ENCODE measurements at regions not wholly inside any gene's neighbourhood (a gene's known extent, or its start where the extent isn't known, plus 50 kb on each side); places are given as distances from the start of the nearest gene placed in this dataset.
A peak's percentile ranks its signal among the peaks of the same experiment; 100 is the strongest.

DNA sequence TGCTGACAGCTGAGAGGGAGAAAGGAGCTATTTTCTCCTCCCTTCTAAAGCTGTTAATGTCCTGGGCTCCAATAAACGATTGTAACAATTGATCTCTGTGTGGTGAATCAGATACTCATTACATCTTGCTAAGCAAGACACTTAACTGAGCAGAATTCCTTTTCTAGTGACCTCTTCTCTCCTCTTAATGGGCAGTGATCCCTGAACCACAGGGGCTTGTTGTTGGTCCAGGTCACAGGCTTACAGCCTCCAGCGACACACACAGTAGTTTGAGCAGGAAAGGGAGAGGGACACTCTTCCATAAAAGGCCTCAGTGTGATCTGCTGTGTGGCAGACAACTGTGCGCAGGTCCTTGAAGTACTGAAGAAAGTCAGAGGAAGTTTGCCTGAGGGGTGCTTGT lies 58.5 kb upstream of the MYO10 start:
- peak overlapping the region; percentile 63 to 92 for H2BK12ac ChIP-seq (ENCODE audit: low read length in 2 of 2)
- no peaks in the 10 kb centered on the region for H3K36me3 ChIP-seq (ENCODE audit: control insufficient read depth in 1 of 2, insufficient read depth in 2 of 2, low read depth in 1 of 2, low read length in 2 of 2)
- H4K8ac ChIP-seq (ENCODE audit: low read length) = peak overlapping the region; percentile 90
- H2AK5ac ChIP-seq (ENCODE audit: low read length, severe bottlenecking) = no peak overlapping the region
- H2AFZ ChIP-seq (ENCODE audit: low read depth, low read length) = peak overlapping the region; percentile 76
- no peak overlapping the region for H2BK5ac ChIP-seq (ENCODE audit: low read depth, low read length, poor library complexity, severe bottlenecking)
- H3K27ac ChIP-seq (ENCODE audit: low read length, poor library complexity, severe bottlenecking) = no peak overlapping the region
- H3K79me1 ChIP-seq (replicated peaks; ENCODE audit: low read length, poor library complexity, severe bottlenecking) = no peaks in the 10 kb centered on the region
- peak overlapping the region; percentile 72 for H4K91ac ChIP-seq (ENCODE audit: low read length)
- peak overlapping the region; percentile 73 for H2BK120ac ChIP-seq (ENCODE audit: low read depth, low read length)
- H3K4ac ChIP-seq (ENCODE audit: low read depth in 1 of 2, low read length in 2 of 2) = peak overlapping the region; percentile 54
- WGBS = 19% methylated on average over 3 of the region's 3 CpGs
- no peaks in the 10 kb centered on the region for H3K9me3 ChIP-seq (ENCODE audit: control insufficient read depth, low read length)
- H2BK15ac ChIP-seq (ENCODE audit: low read depth, poor library complexity, severe bottlenecking) = peak overlapping the region; percentile 68
- H3K27me3 ChIP-seq (ENCODE audit: control insufficient read depth in 1 of 2, insufficient read depth in 1 of 2, low read length in 2 of 2) = no peaks in the 10 kb centered on the region
- H3K4me3 ChIP-seq (ENCODE audit: insufficient read depth in 1 of 2, low read depth in 1 of 2, low read length in 2 of 2) = no peak overlapping the region
- H3K23ac ChIP-seq (ENCODE audit: low read length in 2 of 2) = no peak overlapping the region
- H3K18ac ChIP-seq (ENCODE audit: low read depth in 1 of 2, low read length in 2 of 2) = peak overlapping the region; percentile 86 to 95
- DNase-seq = no peak
- H3K9ac ChIP-seq (ENCODE audit: low read length) = no peak overlapping the region
- no peak overlapping the region for H3K4me2 ChIP-seq (ENCODE audit: low read length, poor library complexity, severe bottlenecking)
- peaks cover 4% of the 10 kb centered on the region for H3K4me1 ChIP-seq (ENCODE audit: control insufficient read depth, insufficient read depth, low read depth, low read length)
- H3K14ac ChIP-seq (ENCODE audit: low read length in 2 of 2) = no peak overlapping the region

DNA sequence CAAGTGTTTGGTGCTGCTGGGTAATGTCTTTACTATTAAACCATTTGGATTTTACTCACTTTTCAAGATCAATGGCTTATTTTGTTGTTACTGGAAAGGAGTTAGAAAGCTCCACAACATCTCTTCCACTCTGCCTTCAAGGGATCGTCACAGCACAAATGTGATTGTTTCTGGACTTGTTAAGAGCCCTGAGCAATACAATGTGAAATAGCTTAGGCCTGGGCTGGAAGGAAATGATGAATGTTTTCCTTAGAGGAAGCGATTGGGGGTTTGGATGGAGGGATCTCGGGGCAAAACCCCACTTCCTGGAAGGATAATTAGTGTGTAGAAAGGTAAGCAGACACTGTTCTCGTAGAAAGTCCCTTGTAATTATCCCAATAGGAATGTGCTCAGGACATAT lies 59.3 kb upstream of the MYO10 start:
- H3K23ac ChIP-seq (ENCODE audit: low read length in 2 of 2) = no peak overlapping the region
- no peaks in the 10 kb centered on the region for H3K79me1 ChIP-seq (replicated peaks; ENCODE audit: low read length, poor library complexity, severe bottlenecking)
- 22% methylated on average over 3 of the region's 4 CpGs for WGBS
- no peak overlapping the region for H2AK5ac ChIP-seq (ENCODE audit: low read length, severe bottlenecking)
- no peaks in the 10 kb centered on the region for H3K27me3 ChIP-seq (ENCODE audit: control insufficient read depth in 1 of 2, insufficient read depth in 1 of 2, low read length in 2 of 2)
- H3K4me3 ChIP-seq (ENCODE audit: insufficient read depth in 1 of 2, low read depth in 1 of 2, low read length in 2 of 2) = no peak overlapping the region
- no peak overlapping the region for H3K14ac ChIP-seq (ENCODE audit: low read length in 2 of 2)
- no peaks in the 10 kb centered on the region for H3K9me3 ChIP-seq (ENCODE audit: control insufficient read depth, low read length)
- no peak overlapping the region for H4K91ac ChIP-seq (ENCODE audit: low read length)
- peak overlapping the region in 1 of 2 experiments; percentile 82 for H3K4ac ChIP-seq (ENCODE audit: low read depth in 1 of 2, low read length in 2 of 2)
- H2BK12ac ChIP-seq (ENCODE audit: low read length in 2 of 2) = peak overlapping the region in 1 of 2 experiments; percentile 63
- no peak overlapping the region for H4K8ac ChIP-seq (ENCODE audit: low read length)
- no peak overlapping the region for H3K27ac ChIP-seq (ENCODE audit: low read length, poor library complexity, severe bottlenecking)
- no peak overlapping the region for H2BK5ac ChIP-seq (ENCODE audit: low read depth, low read length, poor library complexity, severe bottlenecking)
- no peak overlapping the region for H2AFZ ChIP-seq (ENCODE audit: low read depth, low read length)
- no peak overlapping the region for H2BK15ac ChIP-seq (ENCODE audit: low read depth, poor library complexity, severe bottlenecking)
- no peak for DNase-seq
- no peaks in the 10 kb centered on the region for H3K36me3 ChIP-seq (ENCODE audit: control insufficient read depth in 1 of 2, insufficient read depth in 2 of 2, low read depth in 1 of 2, low read length in 2 of 2)
- H3K18ac ChIP-seq (ENCODE audit: low read depth in 1 of 2, low read length in 2 of 2) = peak overlapping the region; percentile 34 to 66
- H3K4me1 ChIP-seq (ENCODE audit: control insufficient read depth, insufficient read depth, low read depth, low read length) = peaks cover 4% of the 10 kb centered on the region
- H3K9ac ChIP-seq (ENCODE audit: low read length) = no peak overlapping the region
- H3K4me2 ChIP-seq (ENCODE audit: low read length, poor library complexity, severe bottlenecking) = no peak overlapping the region
- H2BK120ac ChIP-seq (ENCODE audit: low read depth, low read length) = no peak overlapping the region

DNA sequence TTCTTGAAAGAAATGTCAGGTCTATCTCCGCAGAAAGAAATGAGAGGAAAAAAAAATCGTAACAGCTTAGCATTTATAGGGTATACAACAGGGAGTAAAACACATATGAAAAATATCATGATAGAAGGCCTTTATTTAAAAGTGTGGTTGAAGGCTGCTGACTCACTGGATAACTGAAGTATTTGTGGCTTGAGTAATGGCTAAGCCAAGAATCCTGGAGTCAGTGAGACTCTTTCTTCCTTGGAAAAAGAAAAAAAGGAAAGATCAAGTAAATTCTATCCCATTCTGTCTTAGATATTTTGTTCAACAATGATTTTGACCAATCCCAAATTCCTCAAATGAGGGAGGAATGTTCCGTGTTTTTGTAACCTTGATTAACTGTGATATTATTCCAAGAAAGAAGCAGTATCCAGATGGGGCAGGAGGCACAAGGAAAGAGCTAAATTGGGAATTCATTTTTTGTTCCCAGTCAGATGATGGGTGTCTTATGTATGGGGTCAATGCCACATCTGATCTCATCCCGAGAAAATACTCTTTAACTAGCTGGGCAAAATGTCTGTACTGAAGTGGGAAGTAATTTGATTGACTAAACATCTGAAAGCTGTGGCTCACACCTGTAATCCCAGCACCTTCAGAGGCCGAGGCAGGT lies 64.3 kb upstream of the MYO10 start:
- H2AK5ac ChIP-seq (ENCODE audit: low read length, severe bottlenecking) = no peak overlapping the region
- DNase-seq = peak; percentile 96
- H3K27me3 ChIP-seq (ENCODE audit: control insufficient read depth in 1 of 2, insufficient read depth in 1 of 2, low read length in 2 of 2) = no peaks in the 10 kb centered on the region
- H3K4me3 ChIP-seq (ENCODE audit: insufficient read depth in 1 of 2, low read depth in 1 of 2, low read length in 2 of 2) = peak overlapping the region in 1 of 2 experiments; percentile 46
- no peak overlapping the region for H2AFZ ChIP-seq (ENCODE audit: low read depth, low read length)
- H3K9me3 ChIP-seq (ENCODE audit: control insufficient read depth, low read length) = no peaks in the 10 kb centered on the region
- peak overlapping the region; percentile 85 for H3K27ac ChIP-seq (ENCODE audit: low read length, poor library complexity, severe bottlenecking)
- no peak overlapping the region for H2BK120ac ChIP-seq (ENCODE audit: low read depth, low read length)
- WGBS = 21% methylated on average over 4 of the region's 5 CpGs
- no peaks in the 10 kb centered on the region for H3K36me3 ChIP-seq (ENCODE audit: control insufficient read depth in 1 of 2, insufficient read depth in 2 of 2, low read depth in 1 of 2, low read length in 2 of 2)
- peak overlapping the region in 1 of 2 experiments; percentile 59 for H2BK12ac ChIP-seq (ENCODE audit: low read length in 2 of 2)
- no peak overlapping the region for H3K14ac ChIP-seq (ENCODE audit: low read length in 2 of 2)
- H3K4me1 ChIP-seq (ENCODE audit: control insufficient read depth, insufficient read depth, low read depth, low read length) = peaks cover 3% of the 10 kb centered on the region
- peak overlapping the region; percentile 80 for H3K9ac ChIP-seq (ENCODE audit: low read length)
- H4K8ac ChIP-seq (ENCODE audit: low read length) = no peak overlapping the region
- H3K79me1 ChIP-seq (replicated peaks; ENCODE audit: low read length, poor library complexity, severe bottlenecking) = no peaks in the 10 kb centered on the region
- H3K4ac ChIP-seq (ENCODE audit: low read depth in 1 of 2, low read length in 2 of 2) = peak overlapping the region; percentile 26 to 35
- no peak overlapping the region for H4K91ac ChIP-seq (ENCODE audit: low read length)
- H2BK5ac ChIP-seq (ENCODE audit: low read depth, low read length, poor library complexity, severe bottlenecking) = no peak overlapping the region
- no peak overlapping the region for H3K23ac ChIP-seq (ENCODE audit: low read length in 2 of 2)
- no peak overlapping the region for H3K4me2 ChIP-seq (ENCODE audit: low read length, poor library complexity, severe bottlenecking)
- no peak overlapping the region for H2BK15ac ChIP-seq (ENCODE audit: low read depth, poor library complexity, severe bottlenecking)
- H3K18ac ChIP-seq (ENCODE audit: low read depth in 1 of 2, low read length in 2 of 2) = peak overlapping the region in 1 of 2 experiments; percentile 30

DNA sequence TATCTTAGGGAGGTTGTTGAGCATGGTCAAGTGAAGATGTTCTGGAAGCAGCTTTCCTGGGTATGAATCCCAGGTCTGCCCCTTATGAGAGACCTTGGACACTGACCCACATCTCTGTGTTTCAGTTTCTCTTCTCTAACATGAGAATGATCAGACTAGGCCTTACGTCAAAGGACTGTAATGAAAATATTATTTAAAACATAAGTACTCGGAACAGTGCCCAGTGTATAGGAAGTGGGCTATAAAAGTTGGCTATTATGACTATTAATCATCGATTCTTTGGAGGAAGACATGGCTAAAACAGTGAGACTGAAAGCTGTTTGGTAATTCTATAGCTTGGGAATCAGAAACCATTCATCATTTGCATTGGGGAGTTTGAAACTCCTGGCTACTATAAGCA lies 65.3 kb upstream of the MYO10 start:
- Histone ChIP-seq H3K18ac (ENCODE audit: low read depth in 1 of 2, low read length in 2 of 2) (peak overlapping the region; percentile 48 to 89), H3K4ac (ENCODE audit: low read depth in 1 of 2, low read length in 2 of 2) (peak overlapping the region in 1 of 2 experiments; percentile 59), H2BK12ac (ENCODE audit: low read length in 2 of 2) (peak overlapping the region in 1 of 2 experiments; percentile 98), H3K4me3 (ENCODE audit: insufficient read depth in 1 of 2, low read depth in 1 of 2, low read length in 2 of 2) (no peak overlapping the region), H2BK120ac (ENCODE audit: low read depth, low read length) (no peak overlapping the region), H2BK15ac (ENCODE audit: low read depth, poor library complexity, severe bottlenecking) (peak overlapping the region; percentile 12), H4K8ac (ENCODE audit: low read length) (no peak overlapping the region), H2AFZ (ENCODE audit: low read depth, low read length) (no peak overlapping the region), H3K4me2 (ENCODE audit: low read length, poor library complexity, severe bottlenecking) (no peak overlapping the region), H3K14ac (ENCODE audit: low read length in 2 of 2) (peak overlapping the region in 1 of 2 experiments; percentile 80), H3K23ac (ENCODE audit: low read length in 2 of 2) (no peak overlapping the region), H3K4me1 (ENCODE audit: control insufficient read depth, insufficient read depth, low read depth, low read length) (peaks cover 3% of the 10 kb centered on the region), H3K9me3 (ENCODE audit: control insufficient read depth, low read length) (no peaks in the 10 kb centered on the region), H3K27ac (ENCODE audit: low read length, poor library complexity, severe bottlenecking) (peak overlapping the region; percentile 8), H3K79me1 (replicated peaks; ENCODE audit: low read length, poor library complexity, severe bottlenecking) (no peaks in the 10 kb centered on the region), H2AK5ac (ENCODE audit: low read length, severe bottlenecking) (peak overlapping the region; percentile 95), H3K9ac (ENCODE audit: low read length) (no peak overlapping the region), H2BK5ac (ENCODE audit: low read depth, low read length, poor library complexity, severe bottlenecking) (no peak overlapping the region), H3K36me3 (ENCODE audit: control insufficient read depth in 1 of 2, insufficient read depth in 2 of 2, low read depth in 1 of 2, low read length in 2 of 2) (no peaks in the 10 kb centered on the region), H3K27me3 (ENCODE audit: control insufficient read depth in 1 of 2, insufficient read depth in 1 of 2, low read length in 2 of 2) (no peaks in the 10 kb centered on the region), H4K91ac (ENCODE audit: low read length) (peak overlapping the region; percentile 27)
- WGBS = 78% methylated on average over 3 of the region's 3 CpGs
- DNase-seq = peak; percentile 50
